Peyer's patch (tissue), 4 donors: ENCODE measurements at regions not wholly inside any gene's neighbourhood (a gene's known extent, or its start where the extent isn't known, plus 50 kb on each side); places are given as distances from the start of the nearest gene placed in this dataset.

Experiments used
- CTCF ChIP-seq, 6 experiments: fragments of 450-650 bp in 4 of 6; fragments of 200-600 bp in 2 of 6; sonication (generic) in 1 of 6; IDR thresholded peaks; one replicate each; pipeline ENCODE4 v1.5.1; 2017 to 2019; ENCODE audit warnings: antibody characterized with exemption in 6 of 6, mild to moderate bottlenecking in 3 of 6, moderate library complexity in 1 of 6
- POLR2A ChIP-seq, 2 donors: fragments of 450-650 bp; IDR thresholded peaks; one replicate each; pipeline ENCODE4 v1.5.1; 2017; ENCODE audit warnings: antibody characterized with exemption in 2 of 2, mild to moderate bottlenecking in 2 of 2, moderate library complexity in 2 of 2

GRCh38 chr5:173785400-173785799, 102.7 kb upstream of the CPEB4 start:
- TF ChIP-seq CTCF (IDR thresholded peaks at IDR 0.05) = no peak
- TF ChIP-seq POLR2A (IDR thresholded peaks at IDR 0.05) = no peak
